MM.1S (cell line): ENCODE measurements at regions not wholly inside any gene's neighbourhood (a gene's known extent, or its start where the extent isn't known, plus 50 kb on each side); places are given as distances from the start of the nearest gene placed in this dataset.

Experiments
- DNase-seq: peaks from one replicate; pipeline ENCODE4 v3.0.0-alpha.2; 2015
- H2AFZ ChIP-seq: fragments of 300-600 bp; sonication (generic); 2 replicates; pipeline ENCODE4 v1.6.0; 2016; ENCODE audit warnings: antibody characterized with exemption, low read length
- H3F3A ChIP-seq: fragments of 300-600 bp; sonication (generic); 2 replicates; pipeline ENCODE4 v1.6.1; 2016; ENCODE audit warnings: mild to moderate bottlenecking, antibody characterized with exemption, low read length, moderate library complexity, mixed read lengths; ENCODE audit not compliant: insufficient read depth
- H3K27ac ChIP-seq: fragments of 300-600 bp; sonication (generic); 2 replicates; pipeline ENCODE4 v1.5.1; 2016; ENCODE audit warnings: mild to moderate bottlenecking, low read length
- H3K27me3 ChIP-seq: fragments of 300-600 bp; sonication (generic); replicated peaks from 2 replicates; pipeline ENCODE4 v1.6.0; 2016; ENCODE audit warnings: low read length; ENCODE audit not compliant: insufficient read depth
- H3K36me3 ChIP-seq: fragments of 300-600 bp; sonication (generic); replicated peaks from 2 replicates; pipeline ENCODE4 v1.6.1; 2016; ENCODE audit warnings: mild to moderate bottlenecking, low read length, mixed read lengths; ENCODE audit not compliant: insufficient read depth
- H3K4me1 ChIP-seq: fragments of 300-600 bp; sonication (generic); 2 replicates; pipeline ENCODE4 v1.6.1; 2016; ENCODE audit warnings: low read length, mixed read lengths
- H3K4me2 ChIP-seq: fragments of 300-600 bp; sonication (generic); 2 replicates; pipeline ENCODE4 v1.6.0; 2016; ENCODE audit warnings: low read depth, low read length
- H3K4me3 ChIP-seq: fragments of 300-600 bp; sonication (generic); 2 replicates; pipeline ENCODE4 v1.5.1; 2016; ENCODE audit warnings: low read length, mixed read lengths
- H3K79me2 ChIP-seq: fragments of 300-600 bp; sonication (generic); 2 replicates; pipeline ENCODE4 v1.6.1; 2016; ENCODE audit warnings: mixed run types, low read length, mixed read lengths
- H3K9ac ChIP-seq: fragments of 300-600 bp; sonication (generic); 2 replicates; pipeline ENCODE4 v1.6.1; 2016; ENCODE audit warnings: low read length, mixed read lengths
- H3K9me2 ChIP-seq: fragments of 300-600 bp; sonication (generic); replicated peaks from 2 replicates; pipeline ENCODE4 v1.6.1; 2016; ENCODE audit warnings: mild to moderate bottlenecking, low read length, mixed read lengths; ENCODE audit not compliant: insufficient read depth
- H3K9me3 ChIP-seq: fragments of 300-600 bp; sonication (generic); replicated peaks from 2 replicates; pipeline ENCODE4 v1.6.1; 2016; ENCODE audit warnings: mild to moderate bottlenecking, low read length, mixed read lengths; ENCODE audit not compliant: insufficient read depth
- H4K20me1 ChIP-seq: fragments of 300-600 bp; sonication (generic); 2 replicates; pipeline ENCODE4 v1.6.1; 2016; ENCODE audit warnings: mild to moderate bottlenecking, low read length, moderate library complexity, mixed read lengths; ENCODE audit not compliant: insufficient read depth
- CTCF ChIP-seq: fragments of 300-600 bp; sonication (generic); IDR thresholded peaks from 2 replicates; pipeline ENCODE4 v1.5.1; 2016; ENCODE audit warnings: antibody characterized with exemption, low read length, mixed read lengths
- EZH2 ChIP-seq: fragments of 300-600 bp; sonication (generic); optimal IDR thresholded peaks from 2 replicates; pipeline ENCODE3; 2017; ENCODE audit warnings: low read depth, mild to moderate bottlenecking, antibody characterized with exemption, low read length, mixed read lengths
- EZH2phosphoT487 ChIP-seq: fragments of 300-600 bp; sonication (generic); IDR thresholded peaks from 2 replicates; pipeline ENCODE4 v1.6.1; 2018; ENCODE audit warnings: antibody characterized with exemption, low read length

GRCh38 chr15:29904757-29905417 is 82.6 kb upstream of the TJP1 start:
- no peak overlapping the region for H3K4me3 ChIP-seq
- no peak overlapping the region for H3K27ac ChIP-seq
- no peaks in the 10 kb centered on the region for H3K79me2 ChIP-seq
- no peaks in the 10 kb centered on the region for H3K9me2 ChIP-seq
- H4K20me1 ChIP-seq = no peaks in the 10 kb centered on the region
- no peak overlapping the region for H3K4me2 ChIP-seq
- no peak overlapping the region for H2AFZ ChIP-seq
- H3K9ac ChIP-seq = no peak overlapping the region
- no peaks in the 10 kb centered on the region for H3K9me3 ChIP-seq
- no peaks in the 10 kb centered on the region for H3K27me3 ChIP-seq
- no peak for DNase-seq
- TF ChIP-seq EZH2phosphoT487 (no peak), EZH2 (no peak), CTCF (no peak)
- H3K36me3 ChIP-seq = no peaks in the 10 kb centered on the region
- no peaks in the 10 kb centered on the region for H3F3A ChIP-seq
- H3K4me1 ChIP-seq = no peaks in the 10 kb centered on the region

GRCh38 chr15:29903785-29904464 is 81.7 kb upstream of the TJP1 start:
- no peak for TF ChIP-seq CTCF
- no peak for TF ChIP-seq EZH2phosphoT487
- no peak for TF ChIP-seq EZH2
- no peak overlapping the region for H3K9ac ChIP-seq
- H3K4me2 ChIP-seq = no peak overlapping the region
- H3K27me3 ChIP-seq = no peaks in the 10 kb centered on the region
- no peaks in the 10 kb centered on the region for H3K79me2 ChIP-seq
- no peaks in the 10 kb centered on the region for H3K9me3 ChIP-seq
- H3K4me1 ChIP-seq = no peaks in the 10 kb centered on the region
- H3K27ac ChIP-seq = no peak overlapping the region
- H2AFZ ChIP-seq = no peak overlapping the region
- no peaks in the 10 kb centered on the region for H3K9me2 ChIP-seq
- no peak for DNase-seq
- no peaks in the 10 kb centered on the region for H3K36me3 ChIP-seq
- H3K4me3 ChIP-seq = no peak overlapping the region
- no peaks in the 10 kb centered on the region for H4K20me1 ChIP-seq
- H3F3A ChIP-seq = no peaks in the 10 kb centered on the region

- H3K4me2 ChIP-seq = no peak overlapping the region
- no peak overlapping the region for H3K27ac ChIP-seq
- no peaks in the 10 kb centered on the region for H3K9me2 ChIP-seq
- no peaks in the 10 kb centered on the region for H3K27me3 ChIP-seq
- no peak for DNase-seq
- no peaks in the 10 kb centered on the region for H3K9me3 ChIP-seq
- H3K79me2 ChIP-seq = no peaks in the 10 kb centered on the region
- H3K9ac ChIP-seq = no peak overlapping the region
- H3K4me1 ChIP-seq = no peaks in the 10 kb centered on the region
- H2AFZ ChIP-seq = no peak overlapping the region
- no peak overlapping the region for H3K4me3 ChIP-seq
- H3K36me3 ChIP-seq = no peaks in the 10 kb centered on the region
- no peaks in the 10 kb centered on the region for H3F3A ChIP-seq
- TF ChIP-seq EZH2phosphoT487 (no peak), CTCF (no peak), EZH2 (no peak)
- no peaks in the 10 kb centered on the region for H4K20me1 ChIP-seq
Measured at GRCh38 chr15:29903028-29903427, 80.8 kb upstream of the TJP1 start.
